Peyer's patch (tissue), 4 donors: ENCODE measurements at regions not wholly inside any gene's neighbourhood (a gene's known extent, or its start where the extent isn't known, plus 50 kb on each side); places are given as distances from the start of the nearest gene placed in this dataset.

Experiments used
- POLR2A ChIP-seq, 2 donors: fragments of 450-650 bp; IDR thresholded peaks; one replicate each; pipeline ENCODE4 v1.5.1; 2017; ENCODE audit warnings: antibody characterized with exemption in 2 of 2, mild to moderate bottlenecking in 2 of 2, moderate library complexity in 2 of 2
- TF ChIP-seq, protein P1 (sequence below), 6 experiments: fragments of 450-650 bp in 4 of 6; fragments of 200-600 bp in 2 of 6; sonication (generic) in 1 of 6; IDR thresholded peaks; one replicate each; pipeline ENCODE4 v1.5.1; 2017 to 2019; ENCODE audit warnings: antibody characterized with exemption in 6 of 6, mild to moderate bottlenecking in 3 of 6, moderate library complexity in 1 of 6

DNA sequence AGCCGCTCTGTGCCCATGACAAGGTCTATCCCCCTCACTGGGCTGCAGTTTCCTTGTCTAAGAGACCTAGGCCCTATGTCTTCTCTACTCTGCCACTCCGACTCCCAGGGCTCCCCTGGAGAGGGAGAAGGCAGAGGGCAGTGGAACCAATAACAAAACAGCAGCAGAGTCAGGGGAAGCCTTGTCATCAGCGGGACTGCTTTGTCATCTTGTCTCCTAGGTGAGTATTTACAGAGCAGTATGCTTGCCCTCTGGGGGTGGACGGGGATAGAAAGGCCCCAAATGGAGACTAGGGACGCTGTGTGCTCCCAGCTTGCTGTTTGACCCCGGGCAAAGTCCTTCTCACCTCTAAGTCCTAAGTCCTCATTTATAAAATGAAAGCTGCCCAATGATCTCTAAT lies 318.5 kb downstream of the CDK5RAP2 start:
- TF ChIP-seq POLR2A (IDR thresholded peaks at IDR 0.05) = no peak
- TF ChIP-seq, protein P1, sequence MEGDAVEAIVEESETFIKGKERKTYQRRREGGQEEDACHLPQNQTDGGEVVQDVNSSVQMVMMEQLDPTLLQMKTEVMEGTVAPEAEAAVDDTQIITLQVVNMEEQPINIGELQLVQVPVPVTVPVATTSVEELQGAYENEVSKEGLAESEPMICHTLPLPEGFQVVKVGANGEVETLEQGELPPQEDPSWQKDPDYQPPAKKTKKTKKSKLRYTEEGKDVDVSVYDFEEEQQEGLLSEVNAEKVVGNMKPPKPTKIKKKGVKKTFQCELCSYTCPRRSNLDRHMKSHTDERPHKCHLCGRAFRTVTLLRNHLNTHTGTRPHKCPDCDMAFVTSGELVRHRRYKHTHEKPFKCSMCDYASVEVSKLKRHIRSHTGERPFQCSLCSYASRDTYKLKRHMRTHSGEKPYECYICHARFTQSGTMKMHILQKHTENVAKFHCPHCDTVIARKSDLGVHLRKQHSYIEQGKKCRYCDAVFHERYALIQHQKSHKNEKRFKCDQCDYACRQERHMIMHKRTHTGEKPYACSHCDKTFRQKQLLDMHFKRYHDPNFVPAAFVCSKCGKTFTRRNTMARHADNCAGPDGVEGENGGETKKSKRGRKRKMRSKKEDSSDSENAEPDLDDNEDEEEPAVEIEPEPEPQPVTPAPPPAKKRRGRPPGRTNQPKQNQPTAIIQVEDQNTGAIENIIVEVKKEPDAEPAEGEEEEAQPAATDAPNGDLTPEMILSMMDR (IDR thresholded peaks at IDR 0.05) = no peak
